GM11168 (cell line): ENCODE measurements at regions not wholly inside any gene's neighbourhood (a gene's known extent, or its start where the extent isn't known, plus 50 kb on each side); places are given as distances from the start of the nearest gene placed in this dataset.
"Not testable (repeated sequence)": the region's sequence is repeated elsewhere in the genome, so short reads cannot be mapped to it uniquely, and the experiment has no call there.

Experiments
- in situ Hi-C: fragments of 300-500 bp; cut with MboI; formaldehyde crosslinking; loops from one replicate; pipeline ENCODE4 v1.12.0; 2022; ENCODE audit warnings: low sequenced_read_pairs; ENCODE audit not compliant: unreplicated experiment

GRCh38 chr20:40843251-40843650, 154.2 kb upstream of the MAFB start:
- in situ Hi-C loops: no loop called here

GRCh38 chr20:40844332-40844731, 155.3 kb upstream of the MAFB start:
- in situ Hi-C loops: no loop called here

GRCh38 chr20:40848096-40848495, 159.1 kb upstream of the MAFB start:
- in situ Hi-C loops: no loop called here

GRCh38 chr20:40848526-40848925, 159.5 kb upstream of the MAFB start:
- in situ Hi-C loops: no loop called here

- in situ Hi-C loops: no loop called here
These were observed 160.4 kb upstream of the MAFB start for GRCh38 chr20:40849456-40849855.

GRCh38 chr20:40851051-40851450, 162.0 kb upstream of the MAFB start:
- in situ Hi-C loops: no loop called here

GRCh38 chr20:40855269-40855668, 166.2 kb upstream of the MAFB start:
- in situ Hi-C loops: no loop called here

GRCh38 chr20:40856653-40857052, 167.6 kb upstream of the MAFB start:
- in situ Hi-C loops: no loop called here

- in situ Hi-C loops: no loop called here
These were observed 168.1 kb upstream of the TOP1 start for GRCh38 chr20:40860487-40860902.

GRCh38 chr20:40861427-40862008, 167.1 kb upstream of the TOP1 start:
- in situ Hi-C loops: no loop called here

GRCh38 chr20:40863355-40863919, 165.2 kb upstream of the TOP1 start:
- in situ Hi-C loops: no loop called here

- in situ Hi-C loops: no loop called here
These were observed 164.2 kb upstream of the TOP1 start for GRCh38 chr20:40864470-40864869.

- in situ Hi-C loops: no loop called here
These were observed 163.5 kb upstream of the TOP1 start for GRCh38 chr20:40865095-40865494.

GRCh38 chr20:40866056-40866455, 162.6 kb upstream of the TOP1 start:
- in situ Hi-C loops: no loop called here

- in situ Hi-C loops: no loop called here
These were observed 159.9 kb upstream of the TOP1 start for GRCh38 chr20:40868551-40869217.

- in situ Hi-C loops: no loop called here
These were observed 159.1 kb upstream of the TOP1 start for GRCh38 chr20:40869218-40870147.

GRCh38 chr20:40875116-40876085, 153.2 kb upstream of the TOP1 start:
- in situ Hi-C loops: no loop called here

- in situ Hi-C loops: not testable (repeated sequence)
These were observed 150.5 kb upstream of the TOP1 start for GRCh38 chr20:40878099-40878498.

GRCh38 chr20:40880063-40880728, 148.4 kb upstream of the TOP1 start:
- in situ Hi-C loops: no loop called here
